Raji (cell line): ENCODE measurements at regions not wholly inside any gene's neighbourhood (a gene's known extent, or its start where the extent isn't known, plus 50 kb on each side); places are given as distances from the start of the nearest gene placed in this dataset.

Source experiments
- POLR2A ChIP-seq: IDR thresholded peaks from 2 replicates; pipeline ENCODE4 v1.6.1; 2011; ENCODE audit warnings: low read depth, low read length, control low read depth; ENCODE audit not compliant: insufficient read depth

GRCh38 chr2:59249441-59250306, 1008.5 kb upstream of the FANCL start:
- TF ChIP-seq POLR2A: no peak

DNA sequence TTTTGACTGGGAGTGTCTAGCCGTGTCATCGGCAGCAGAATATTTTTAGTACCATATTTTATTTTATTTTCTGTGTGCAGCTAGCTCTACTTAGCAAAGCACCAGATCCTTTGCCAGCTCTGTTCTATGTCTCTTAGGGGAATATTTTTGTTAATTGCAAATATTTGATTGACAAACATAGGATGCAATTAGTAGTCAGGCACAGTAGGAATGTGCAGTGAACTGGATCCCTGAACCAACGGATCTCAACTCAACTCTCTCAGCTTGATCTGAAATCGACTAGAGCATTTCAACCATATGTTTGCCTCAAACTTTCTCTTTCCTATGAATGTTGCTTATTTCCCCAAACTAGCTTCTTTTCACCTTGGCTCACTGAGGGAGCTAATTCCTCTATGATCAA, 998.0 kb upstream of the FANCL start:
- no peak for TF ChIP-seq POLR2A

DNA sequence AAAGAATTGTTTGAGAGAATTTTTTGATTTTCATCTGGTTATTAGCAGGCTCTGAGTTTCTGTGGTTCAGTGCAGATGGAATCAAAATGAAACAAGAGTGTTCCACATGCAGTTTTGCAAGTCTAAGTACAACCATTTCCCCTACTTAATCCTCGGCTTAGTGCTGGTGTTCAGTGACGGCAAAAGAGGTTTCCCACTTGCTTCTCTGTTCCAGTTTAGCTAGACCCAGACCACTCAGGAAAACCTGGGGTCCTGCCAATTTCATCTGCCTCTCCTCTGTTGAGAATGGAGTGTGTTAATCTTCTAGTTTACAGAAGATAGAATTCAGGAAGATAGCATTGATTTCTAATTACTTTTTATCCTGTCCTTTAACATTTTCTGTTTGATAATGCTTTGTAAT, 996.2 kb upstream of the FANCL start:
- no peak for TF ChIP-seq POLR2A

- no peak for TF ChIP-seq POLR2A
Measured at GRCh38 chr2:59236723-59237122, 995.6 kb upstream of the FANCL start.

DNA sequence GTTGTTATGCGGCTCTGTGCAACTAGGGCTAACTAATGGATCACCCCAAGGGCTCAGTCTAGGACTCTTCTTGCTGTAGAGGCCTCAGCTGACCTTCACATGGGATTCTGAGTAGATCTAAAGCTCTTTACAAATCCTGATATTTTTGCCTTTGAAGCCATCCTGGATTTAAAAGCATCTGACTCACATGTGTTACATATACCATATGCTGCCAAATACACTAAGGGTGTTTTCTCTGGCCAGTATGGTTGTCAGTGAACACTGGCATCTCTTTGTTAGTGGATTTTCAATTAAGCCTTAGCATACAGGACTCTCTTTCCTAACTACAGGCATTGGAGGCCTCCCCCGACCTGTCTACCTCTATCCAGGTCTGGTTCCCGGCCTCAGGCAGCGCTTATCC, 992.8 kb upstream of the FANCL start:
- TF ChIP-seq POLR2A: no peak

DNA sequence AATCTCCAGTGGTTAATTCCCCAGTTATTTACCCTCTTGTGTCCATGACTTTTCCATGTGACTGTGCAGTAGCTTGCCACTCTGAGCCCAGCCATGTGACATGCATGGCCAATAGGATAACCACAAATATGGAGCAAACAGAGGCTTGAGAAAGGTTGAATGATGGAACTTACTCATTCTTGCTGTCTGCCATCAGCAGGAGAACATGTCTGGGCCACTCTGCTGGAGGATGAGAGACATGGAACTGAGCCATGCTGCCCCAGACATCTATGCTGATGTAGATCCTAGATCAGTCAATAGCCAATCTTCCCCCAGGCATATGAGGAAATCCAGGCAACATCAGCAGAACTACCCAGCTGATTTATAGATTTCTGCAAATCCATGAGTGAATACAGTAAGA, 992.3 kb upstream of the FANCL start:
- no peak for TF ChIP-seq POLR2A

GRCh38 chr2:59232394-59233165, 991.5 kb upstream of the FANCL start:
- no peak for TF ChIP-seq POLR2A

DNA sequence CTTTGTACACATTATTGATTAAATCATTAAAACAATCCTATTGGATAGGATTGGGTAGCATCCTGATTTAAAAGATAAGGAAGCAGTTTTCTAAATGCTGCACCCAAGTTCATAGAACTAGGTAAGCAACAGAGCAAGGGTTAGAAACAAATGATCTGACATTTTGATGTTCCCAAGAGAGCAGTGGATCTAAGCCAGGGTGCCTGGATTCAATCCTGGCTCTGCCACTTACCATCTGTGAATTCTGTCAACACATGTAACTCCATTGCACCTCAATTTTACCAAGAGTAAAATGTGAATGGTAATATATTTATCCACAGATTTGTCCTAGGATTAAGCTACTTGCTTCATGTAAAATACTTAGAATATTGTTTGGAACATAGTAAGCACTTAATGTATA, 982.6 kb upstream of the FANCL start:
- no peak for TF ChIP-seq POLR2A

- TF ChIP-seq POLR2A: no peak
Measured at GRCh38 chr2:59217360-59217759, 976.2 kb upstream of the FANCL start.

- no peak for TF ChIP-seq POLR2A
Measured at GRCh38 chr2:59206361-59206760, 965.2 kb upstream of the FANCL start.

- TF ChIP-seq POLR2A: no peak
Measured at GRCh38 chr2:59204040-59204439, 962.9 kb upstream of the FANCL start.

GRCh38 chr2:59196491-59196890, 955.4 kb upstream of the FANCL start:
- TF ChIP-seq POLR2A: no peak

DNA sequence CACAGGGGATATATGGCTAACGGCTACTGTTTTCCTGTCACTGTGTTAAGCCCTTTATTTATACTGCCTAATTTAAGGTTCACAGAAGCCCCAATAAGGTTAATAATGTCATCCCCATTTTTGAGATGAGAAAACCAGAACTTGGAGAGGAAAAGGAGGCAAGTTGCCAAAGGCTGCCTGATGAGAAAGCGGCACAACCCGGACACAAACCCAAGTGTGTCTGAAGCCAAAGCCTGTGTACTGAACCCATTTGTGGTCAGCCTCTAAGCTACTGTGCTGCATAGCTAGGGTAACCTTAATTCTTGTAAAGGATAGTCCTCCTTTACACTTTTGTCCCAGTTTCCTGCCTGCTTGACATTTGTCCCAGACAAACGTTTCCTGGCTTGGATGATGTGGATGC, 954.7 kb upstream of the FANCL start:
- TF ChIP-seq POLR2A: no peak

GRCh38 chr2:59191781-59192180, 950.7 kb upstream of the FANCL start:
- TF ChIP-seq POLR2A: no peak

- TF ChIP-seq POLR2A: no peak
Measured at GRCh38 chr2:59190518-59190917, 949.4 kb upstream of the FANCL start.

- TF ChIP-seq POLR2A: no peak
Measured at GRCh38 chr2:59184276-59185020, 943.3 kb upstream of the FANCL start.

- TF ChIP-seq POLR2A: no peak
Measured at GRCh38 chr2:59183070-59183469, 941.9 kb upstream of the FANCL start.
